ENCODE measurements at regions not wholly inside any gene's neighbourhood (a gene's known extent, or its start where the extent isn't known, plus 50 kb on each side); places are given as distances from the start of the nearest gene placed in this dataset.
"Not testable (repeated sequence)": the region's sequence is repeated elsewhere in the genome, so short reads cannot be mapped to it uniquely, and the experiment has no call there.

DNA sequence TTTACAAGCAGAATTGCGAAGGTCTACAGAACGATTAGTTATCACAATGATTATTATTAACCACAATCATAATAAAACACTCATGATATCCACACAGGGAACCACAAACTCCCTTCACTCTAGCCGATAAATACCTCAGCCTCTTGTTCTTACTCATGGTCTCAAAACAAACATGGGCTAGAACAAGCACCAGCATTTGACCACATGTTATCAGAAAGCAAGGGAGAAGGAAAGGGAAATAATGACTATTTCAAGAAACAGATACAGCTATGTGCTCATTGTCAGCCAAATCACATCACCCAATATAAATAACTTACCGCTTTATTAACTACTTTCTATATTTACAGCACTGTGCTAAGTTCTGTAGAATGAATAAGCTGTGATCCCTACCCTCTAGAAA, 663.2 kb upstream of the HTR2C start:
- DNase-seq (ENCODE audit: low spot score), result no peak

DNA sequence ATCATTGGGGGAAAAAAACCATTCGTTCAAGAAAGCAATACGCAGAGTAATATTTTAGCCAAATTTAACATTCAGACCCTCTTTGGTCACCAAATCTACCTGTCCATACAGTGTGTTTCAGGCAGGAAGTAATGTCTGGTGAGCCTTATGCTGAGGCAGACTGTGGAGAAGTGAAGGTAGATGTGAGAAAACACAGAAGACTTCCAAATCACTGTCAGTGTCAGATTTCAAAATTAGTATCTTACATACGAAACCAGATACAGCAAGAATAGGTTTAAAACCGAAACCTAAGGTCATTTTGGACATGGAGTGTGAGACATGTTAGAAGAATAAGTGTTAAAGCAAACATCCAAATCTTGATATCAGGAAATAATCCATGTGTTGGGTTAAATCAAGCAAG, 664.5 kb upstream of the HTR2C start:
- no peak for DNase-seq (ENCODE audit: low spot score)

DNA sequence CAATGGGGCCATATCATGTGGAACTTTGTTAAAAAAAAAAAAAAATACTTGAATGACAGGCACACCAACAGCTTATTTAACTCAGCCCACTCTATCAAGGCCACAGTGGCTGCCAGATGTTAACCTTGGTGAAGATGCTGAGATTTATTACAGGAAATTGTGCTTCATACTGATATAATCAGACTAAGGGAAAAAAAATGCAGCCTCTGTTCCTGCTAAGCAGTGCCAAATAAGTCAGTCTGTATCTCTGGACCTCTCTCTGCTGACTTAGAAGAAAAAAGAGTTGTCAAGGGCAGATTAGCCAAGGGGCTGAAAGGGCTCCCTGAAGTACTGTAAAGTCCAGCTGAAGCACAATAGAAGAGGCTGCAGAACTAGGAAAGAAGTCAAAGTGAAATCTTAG, 677.7 kb upstream of the HTR2C start:
- DNase-seq (ENCODE audit: low spot score), result no peak

DNA sequence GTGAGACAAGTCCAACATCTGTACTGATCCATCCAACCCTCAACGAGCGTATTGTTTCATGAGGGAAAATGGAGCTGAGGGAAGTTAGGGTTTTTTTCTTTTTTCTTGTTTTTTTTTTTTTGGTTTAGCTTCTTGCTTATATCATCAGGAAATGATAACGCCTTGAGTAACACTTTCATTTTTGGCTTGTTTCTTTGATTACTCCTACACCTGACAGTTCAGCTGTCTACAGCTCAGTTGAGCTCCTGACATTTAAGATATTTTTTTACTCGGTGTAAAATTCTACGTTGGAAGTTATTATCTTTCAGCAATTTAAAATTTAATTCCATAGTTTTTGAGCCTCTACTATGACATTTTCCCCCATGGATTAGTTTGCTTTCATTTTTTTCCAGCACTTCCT, 691.0 kb upstream of the HTR2C start:
- no peak for DNase-seq (ENCODE audit: low spot score)

DNA sequence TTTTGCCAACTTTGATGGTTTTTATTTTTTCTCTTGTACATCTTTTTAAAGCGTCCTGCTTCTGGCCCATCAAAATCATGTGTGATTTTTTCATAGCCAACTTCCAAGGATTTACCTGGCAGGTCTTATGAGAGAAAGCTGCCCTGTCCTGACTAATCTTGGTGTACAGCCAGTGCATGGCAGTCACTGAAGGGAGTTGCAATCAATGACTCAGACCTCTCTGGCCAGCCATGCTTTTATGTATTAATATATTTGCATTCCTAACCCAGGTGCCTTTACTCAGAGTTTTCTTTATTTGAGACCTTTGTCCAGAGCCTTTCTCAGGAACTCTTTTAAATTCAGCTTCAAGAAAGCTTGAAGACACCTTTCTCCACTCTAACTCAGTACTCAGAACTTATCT, 691.5 kb upstream of the HTR2C start:
- no peak for DNase-seq (ENCODE audit: low spot score)

DNA sequence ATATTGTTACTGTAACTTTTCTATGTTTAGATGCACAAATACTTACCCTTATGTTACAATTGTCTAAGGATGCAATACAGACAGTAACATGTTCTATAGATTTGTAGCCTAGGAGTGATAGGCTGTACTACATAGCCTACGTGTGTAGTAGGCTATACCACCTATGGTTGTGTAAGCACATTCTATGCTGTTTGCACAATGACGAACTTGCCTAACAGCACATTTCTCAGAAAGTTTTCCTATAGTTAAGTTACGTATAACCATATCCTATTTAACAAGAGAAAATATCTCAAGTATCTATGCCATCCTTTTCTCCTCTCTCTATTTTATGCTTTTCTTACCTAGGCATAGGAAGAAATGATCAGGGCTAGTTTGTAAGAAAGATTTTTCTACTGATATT, 710.8 kb upstream of the HTR2C start:
- DNase-seq (ENCODE audit: low spot score), result no peak

DNA sequence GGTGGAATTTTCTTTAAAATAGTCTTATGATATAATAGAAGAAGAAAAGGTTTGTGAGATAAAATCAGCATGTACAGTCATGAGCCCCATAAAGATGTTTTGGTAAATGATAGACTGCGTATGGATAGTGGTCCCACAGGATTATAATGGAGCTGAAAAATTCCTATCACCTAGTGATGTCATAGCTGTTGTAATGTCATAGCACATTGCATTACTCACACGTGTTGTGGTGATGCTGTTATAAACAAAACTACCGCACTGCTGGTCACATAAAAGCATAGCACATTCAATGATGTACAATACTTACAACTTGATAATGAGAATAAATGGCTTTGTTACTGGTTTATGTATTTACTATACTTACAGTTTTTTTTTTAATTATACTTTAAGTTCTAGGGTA, 715.2 kb upstream of the HTR2C start:
- no peak for DNase-seq (ENCODE audit: low spot score)

DNA sequence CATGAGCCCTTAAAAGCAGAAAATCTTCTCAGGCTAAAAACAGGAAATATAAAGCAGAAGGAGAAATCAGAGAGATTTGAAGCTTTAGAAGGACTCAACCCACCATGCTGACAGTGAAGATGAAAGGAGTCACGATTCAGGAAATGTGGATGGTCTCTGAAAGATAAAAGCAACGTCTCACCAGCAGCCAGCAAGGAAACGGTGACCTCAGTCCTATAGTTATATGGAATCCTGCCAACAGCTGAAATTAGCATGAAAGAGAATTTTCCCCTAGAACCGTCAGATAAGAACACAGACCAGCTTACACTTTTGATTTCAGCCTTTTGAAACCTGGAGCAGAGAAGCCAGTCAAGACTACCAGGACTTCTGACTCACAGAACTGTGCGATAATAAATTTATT, 715.7 kb upstream of the HTR2C start:
- DNase-seq (ENCODE audit: low spot score), result no peak

DNA sequence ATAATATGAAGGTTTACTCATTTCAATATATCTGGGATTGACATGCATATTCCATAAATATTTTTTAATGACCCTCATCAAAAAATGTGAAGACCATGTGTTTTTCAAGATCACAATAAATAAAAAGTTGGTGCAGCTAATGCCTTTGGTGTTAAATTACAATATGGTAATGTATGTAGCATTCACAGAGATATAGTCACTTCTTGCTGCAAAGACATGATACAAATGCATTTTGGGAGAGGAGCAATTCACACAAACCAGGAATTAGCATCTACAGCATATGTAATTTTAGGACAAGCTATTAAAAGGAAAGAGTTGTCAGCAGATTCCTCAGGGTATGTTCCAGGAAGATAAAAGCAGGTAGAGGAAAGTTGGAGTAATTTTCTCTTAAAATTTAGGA, 734.5 kb upstream of the HTR2C start:
- DNase-seq (ENCODE audit: low spot score), result no peak

DNA sequence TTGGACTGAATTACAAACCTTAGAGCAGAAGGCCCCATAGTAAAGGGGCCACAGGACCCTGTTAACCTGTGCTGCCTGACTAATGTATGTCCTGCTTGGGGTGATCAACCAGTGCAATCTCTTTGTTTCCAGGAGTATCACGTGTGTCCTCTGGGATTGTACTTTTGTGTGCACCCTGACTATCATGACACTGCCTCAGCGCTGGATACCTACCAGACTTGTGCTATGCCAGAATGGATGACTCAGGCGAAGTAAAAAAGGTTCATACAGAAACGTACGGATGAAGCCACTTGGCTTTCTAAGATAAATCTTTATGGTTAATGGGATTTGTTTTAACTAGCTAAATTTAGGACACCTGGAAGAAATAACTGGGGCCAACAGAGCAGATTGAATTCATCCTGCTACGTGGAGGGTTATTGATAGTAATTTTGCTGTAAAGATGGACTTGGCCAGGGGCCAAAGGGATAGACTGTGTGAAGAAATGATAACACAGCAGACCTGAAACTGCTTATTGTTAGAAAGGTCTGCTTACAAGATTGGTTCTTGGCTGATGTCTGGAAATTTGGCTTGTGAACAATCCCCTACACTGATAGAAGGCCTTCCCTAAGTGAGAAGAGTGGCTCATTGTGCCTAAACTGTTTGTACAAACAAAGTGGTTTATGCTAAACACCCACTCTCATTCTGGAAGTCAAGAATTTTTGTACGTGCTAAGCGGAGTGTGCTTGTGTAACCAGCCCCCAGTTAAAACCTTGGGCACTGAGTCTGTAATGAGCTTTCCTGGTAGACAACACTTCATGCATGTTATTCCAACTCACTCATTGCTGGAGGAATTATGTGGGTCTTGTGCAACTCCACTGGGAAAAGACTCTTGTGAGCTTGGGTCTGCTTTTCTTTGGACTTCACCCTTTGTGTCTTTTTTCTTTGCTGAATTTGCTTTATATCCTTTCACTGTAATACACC, 750.5 kb upstream of the HTR2C start:
- DNase-seq (ENCODE audit: low spot score), result no peak

DNA sequence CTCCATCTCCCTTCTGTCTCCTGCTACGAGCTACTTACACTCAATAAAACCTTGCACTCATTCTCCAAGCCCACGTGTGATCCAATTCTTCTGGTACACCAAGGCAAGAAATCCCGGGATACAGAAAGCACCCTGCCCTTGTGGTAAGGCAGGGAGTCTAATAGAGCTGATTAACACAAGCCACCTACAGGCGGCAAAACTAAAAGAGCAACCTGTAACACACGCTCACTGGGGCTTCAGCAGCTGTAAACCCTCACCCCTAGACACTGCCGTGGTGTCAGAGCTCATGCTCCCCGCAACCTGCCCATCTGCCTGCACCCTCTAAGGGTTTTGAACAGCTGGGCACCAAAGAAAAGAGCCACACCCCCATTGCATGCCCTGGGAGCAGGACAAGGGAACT, 755.4 kb upstream of the HTR2C start:
- no peak for DNase-seq (ENCODE audit: low spot score)

DNA sequence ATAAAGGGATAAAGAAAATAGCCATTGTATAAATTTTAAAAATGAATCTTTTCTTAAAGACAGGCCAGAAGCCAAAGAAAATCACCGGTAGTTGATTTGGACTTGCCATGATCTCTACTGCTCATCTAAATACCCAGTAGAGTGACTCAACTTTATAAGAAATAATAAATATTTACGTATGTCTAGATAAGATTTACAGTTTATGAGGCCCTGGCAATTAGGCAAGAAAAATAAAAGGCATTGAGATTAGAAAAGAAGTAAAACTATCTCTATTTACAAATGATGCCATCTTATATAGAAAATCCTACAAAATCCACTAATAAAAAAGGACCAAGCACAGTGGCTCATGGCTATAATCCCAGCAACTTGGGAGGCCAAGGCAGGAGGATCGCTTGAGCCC, 765.5 kb upstream of the HTR2C start:
- no peak for DNase-seq (ENCODE audit: low spot score)

DNA sequence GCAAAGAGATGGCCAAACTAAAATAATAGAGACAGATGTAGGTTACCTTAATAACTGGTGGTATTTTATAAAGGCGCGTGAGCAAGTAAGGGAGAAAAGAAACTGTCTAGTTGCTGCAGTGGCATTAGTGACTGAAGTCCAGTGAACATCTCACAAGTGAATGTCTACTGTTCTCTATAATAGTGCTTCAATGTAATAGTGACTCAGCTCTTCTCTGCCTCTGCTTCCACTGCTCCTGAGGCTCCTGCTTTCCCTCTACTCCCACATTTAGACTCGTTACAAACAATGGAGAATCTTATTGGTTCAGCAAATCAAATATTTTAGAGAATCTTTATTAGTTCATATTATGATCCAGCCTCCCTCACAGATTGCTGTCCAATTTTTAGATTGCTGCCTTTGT, 779.1 kb upstream of the HTR2C start:
- DNase-seq (ENCODE audit: low spot score), result no peak

DNA sequence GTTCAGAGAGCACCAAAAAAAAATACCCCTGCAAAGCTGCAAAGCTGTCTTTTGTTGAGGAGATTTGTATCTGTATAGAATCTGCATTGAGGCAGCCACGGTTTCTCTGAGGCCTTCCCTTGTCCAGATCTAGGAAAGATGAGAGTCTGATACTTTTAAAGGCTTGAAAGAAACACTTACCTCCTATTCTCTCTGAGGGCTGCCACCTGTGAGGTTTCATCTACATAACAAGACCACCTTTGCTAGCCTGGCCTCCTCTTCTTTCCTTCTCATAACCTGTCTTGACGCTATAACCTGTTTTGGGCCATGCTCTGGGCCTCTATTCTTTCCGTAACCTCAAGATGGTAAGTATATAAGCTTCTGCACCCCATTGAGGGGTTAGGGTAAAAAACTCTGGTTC, 779.6 kb upstream of the HTR2C start:
- DNase-seq (ENCODE audit: low spot score), result no peak

DNA sequence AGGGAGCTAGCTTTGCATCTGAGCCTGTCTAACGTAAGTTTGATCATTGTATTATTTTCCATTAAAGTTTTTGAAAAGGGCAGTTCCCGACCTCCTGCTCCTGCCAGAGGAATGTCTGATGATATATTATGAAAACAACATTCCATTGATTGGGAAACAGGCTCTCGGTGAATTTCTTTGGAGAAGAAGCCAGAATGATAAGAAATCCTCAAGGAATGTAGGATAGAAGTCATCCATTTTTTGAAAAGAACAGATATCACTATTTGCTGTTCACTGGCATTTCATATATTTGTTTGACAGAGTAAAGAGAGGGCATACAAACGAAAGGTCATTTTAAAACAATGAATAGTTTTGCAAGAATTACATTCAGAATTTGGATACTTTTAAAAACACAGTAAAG, 781.0 kb upstream of the HTR2C start:
- no peak for DNase-seq (ENCODE audit: low spot score)

DNA sequence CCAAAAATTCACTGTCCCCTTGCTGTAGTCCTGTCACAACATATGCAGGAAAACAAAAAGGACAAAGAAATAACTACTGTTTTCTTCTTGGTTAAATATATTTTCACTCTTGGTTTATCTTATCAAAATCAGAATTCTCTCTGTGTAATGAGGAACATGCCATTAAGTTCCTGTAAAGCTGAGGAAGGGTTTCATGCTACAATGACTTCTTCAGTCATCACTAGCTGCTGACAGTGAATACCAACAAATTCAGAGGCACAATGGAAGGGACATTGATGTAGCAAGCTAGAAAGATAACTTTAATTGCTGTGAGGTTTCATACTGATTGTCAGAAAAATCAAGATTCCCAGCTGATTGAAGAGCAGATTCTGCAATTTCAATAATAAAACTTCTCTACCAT, 782.9 kb upstream of the HTR2C start:
- no peak for DNase-seq (ENCODE audit: low spot score)

DNA sequence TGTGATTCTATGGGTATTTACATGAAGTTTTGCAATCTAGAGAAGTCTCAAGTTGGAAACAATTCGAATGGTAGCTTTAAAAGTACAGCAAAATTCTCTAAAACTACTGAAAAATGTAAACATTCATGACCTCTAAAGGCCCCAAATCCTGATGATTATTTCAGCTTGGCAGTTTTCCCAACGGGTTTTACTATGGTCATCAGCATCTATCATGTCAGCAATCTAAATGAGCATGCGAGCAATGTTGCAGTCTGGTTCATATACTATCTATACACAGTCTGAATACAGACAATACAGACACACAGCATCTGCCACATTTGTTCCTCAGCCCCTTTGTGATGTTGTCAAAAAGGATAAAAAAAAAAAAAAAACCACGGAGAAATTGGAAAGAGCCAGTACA, 790.3 kb upstream of the HTR2C start:
- no peak for DNase-seq (ENCODE audit: low spot score)

DNA sequence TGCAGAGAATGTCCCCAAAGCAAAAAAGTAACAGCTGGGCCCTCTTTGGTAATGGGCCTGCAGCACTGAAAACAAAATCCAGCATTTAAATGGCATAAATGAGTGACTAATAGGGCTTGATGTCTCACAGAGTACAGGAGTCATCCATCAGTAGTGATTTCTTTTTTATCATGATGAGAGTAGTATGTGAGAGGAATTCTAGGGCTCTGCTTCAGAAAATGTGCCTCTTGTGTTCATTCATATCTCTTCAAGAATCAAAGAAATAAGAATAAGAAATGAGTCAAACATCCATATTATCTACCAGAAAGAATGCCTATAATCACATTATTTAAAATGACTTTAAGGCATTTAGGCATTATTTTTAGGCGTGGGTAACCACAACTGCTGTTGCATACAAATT, 792.9 kb upstream of the HTR2C start:
- DNase-seq (ENCODE audit: low spot score), result no peak

DNA sequence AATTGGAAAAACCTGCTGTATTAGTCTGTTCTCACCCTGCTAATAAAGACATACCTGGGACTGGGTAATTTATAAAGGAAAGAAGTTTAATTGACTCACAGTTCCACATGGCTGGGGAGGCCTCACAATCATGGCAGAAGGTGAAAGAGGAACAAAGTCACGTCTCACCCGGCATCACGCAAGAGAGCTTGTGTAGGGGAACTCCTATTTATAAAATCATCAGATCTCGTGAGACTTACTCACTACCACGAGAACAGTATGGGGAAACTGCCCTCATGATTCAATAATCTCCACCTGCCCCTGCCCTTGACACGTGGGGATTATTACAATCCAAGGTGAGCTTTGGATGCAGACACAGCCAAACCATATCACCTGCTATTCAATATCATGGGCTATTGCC, 799.1 kb upstream of the HTR2C start:
- DNase-seq (ENCODE audit: low spot score), result not testable (repeated sequence)

DNA sequence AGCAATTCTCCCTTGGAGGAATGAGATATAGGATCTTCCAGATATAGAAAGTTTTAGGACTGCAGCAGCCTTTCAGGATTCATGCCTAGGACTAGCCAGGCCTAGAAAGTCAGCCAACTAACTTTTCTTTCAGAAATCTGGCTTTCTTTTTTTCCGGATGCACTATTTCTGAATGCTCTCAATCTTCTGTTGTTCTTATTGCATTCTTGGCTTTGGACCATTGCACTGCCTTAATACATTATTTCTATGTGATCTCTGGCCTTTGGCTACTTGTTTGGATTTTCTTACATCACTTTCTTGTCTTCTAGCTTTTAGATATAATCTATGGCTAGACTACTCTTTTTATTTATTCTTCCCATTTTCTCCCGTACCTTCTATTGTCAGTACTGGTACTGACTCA, 813.1 kb upstream of the HTR2C start:
- DNase-seq (ENCODE audit: low spot score), result no peak

DNA sequence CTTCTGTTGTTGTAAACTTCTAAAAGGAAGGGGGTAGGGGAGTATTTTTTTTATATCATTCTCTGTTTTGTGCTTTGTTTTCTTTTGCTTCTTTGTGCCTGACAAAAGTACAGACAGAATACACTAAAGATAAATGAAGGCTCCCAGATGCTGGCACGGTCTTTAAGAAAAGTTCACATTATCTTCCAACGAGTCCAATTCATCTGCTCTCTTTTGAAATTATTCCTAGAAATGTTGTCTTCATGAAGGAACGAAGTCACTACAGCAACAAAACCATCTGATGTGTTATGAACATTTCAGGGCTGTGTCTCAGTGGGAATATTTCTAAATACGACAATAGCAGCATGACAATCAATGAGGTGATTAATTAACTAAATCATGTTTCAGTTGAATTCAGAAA, 813.8 kb upstream of the HTR2C start:
- no peak for DNase-seq (ENCODE audit: low spot score)

DNA sequence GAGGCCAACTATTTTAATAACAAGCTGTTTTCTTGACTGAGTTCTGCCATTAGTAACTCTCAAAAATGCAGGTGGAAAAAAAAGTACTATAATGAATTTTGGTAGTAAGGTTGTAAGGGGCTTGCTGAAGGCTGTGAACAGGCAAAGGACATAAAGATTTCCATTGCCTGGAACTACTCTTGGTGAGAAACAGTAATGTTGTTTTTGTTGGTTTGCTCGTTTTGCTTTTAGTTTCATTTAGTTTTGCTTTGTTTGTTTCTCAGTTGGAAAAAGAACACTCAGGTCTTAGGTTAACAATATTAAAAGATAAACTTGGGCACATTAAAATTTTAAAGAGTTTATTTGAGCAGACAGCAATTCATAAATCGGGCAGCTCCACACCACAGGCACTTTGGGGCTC, 824.5 kb upstream of the HTR2C start:
- DNase-seq (ENCODE audit: low spot score), result no peak

DNA sequence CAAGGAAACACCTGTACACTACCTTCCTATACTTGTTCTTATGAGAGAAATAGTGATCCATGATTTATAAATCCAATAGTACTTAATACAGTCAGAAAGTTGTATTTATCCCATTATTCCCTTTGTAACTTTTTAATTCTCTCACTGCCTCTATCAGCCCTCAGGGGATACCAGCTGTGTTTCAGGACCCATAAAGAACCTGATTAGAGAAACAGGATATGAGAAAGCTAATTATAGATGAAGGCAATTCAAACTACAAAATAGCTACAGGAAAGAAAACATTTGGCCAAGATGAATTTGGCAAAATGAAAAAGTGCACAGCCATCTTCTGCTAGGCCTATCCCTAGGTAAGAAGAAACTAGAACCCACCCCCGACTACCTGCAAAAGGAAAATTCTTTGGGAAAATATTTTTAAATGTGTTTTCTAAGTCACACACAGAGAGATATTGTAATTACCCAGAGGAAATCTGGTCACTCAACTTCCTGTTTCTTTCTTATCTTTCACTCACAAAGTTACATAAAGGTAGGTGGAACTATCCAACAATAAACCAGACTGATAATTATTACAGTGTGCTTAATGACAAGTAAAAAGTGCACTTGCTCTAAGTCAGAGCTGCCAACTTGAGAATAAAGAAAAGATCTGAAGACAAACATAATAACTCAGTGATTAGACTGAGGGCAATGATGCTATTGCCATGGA, 836.5 kb upstream of the HTR2C start:
- no peak for DNase-seq (ENCODE audit: low spot score)

DNA sequence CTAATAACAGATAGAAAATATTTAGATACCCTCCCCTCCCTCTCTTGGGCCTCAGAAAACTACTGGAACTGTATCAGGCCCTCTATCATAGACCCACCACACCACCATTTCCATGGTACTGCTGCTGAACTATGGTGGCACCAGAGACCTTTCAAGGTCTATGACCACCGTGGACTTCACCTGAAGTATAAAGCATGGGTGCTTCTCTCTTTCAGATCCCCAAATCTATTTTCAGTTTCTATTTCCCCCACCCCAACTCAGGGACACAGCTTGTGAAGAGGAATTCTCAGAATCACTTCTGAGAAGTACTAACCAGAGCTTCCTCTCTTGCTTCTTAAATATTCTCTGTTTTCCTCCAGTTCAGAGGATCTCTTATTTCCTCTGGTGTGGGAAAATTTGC, 840.8 kb upstream of the HTR2C start:
- no peak for DNase-seq (ENCODE audit: low spot score)

Data from LoVo (cell line).